ENCODE measurements at regions not wholly inside any gene's neighbourhood (a gene's known extent, or its start where the extent isn't known, plus 50 kb on each side); places are given as distances from the start of the nearest gene placed in this dataset.

DNA sequence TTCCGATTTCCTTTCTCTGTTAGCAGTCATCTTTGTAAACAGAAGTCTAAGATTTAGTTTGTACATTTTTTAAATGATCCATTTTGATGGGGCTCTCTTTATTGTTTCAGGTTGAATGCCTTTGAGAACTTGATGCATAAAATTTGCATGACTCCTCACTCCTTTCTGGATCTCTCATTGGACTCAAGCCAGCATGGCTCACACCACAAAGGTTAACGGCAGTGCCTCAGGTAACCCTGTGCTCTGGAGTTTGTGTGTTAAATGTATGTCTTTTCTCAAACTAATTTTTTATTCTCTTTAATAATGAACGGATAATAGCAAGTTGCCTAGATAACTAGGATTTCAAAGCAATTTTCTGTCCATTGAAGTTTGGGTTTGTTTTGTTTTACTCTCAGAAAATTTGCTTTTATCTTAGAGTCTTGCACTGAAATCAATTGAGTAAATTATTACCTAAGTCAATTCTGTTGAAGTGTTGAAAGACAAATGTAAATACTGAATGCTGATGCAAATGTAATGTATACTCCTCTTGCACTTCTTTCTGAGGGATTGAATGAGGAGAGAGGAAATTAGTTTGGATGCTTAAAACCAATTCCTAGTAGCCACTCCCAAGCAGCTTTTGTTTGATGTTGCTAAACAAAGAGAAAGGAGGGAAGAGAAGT lies 164.6 kb upstream of the DMRT1 start (continued):
- TF ChIP-seq PATZ1 (CRISPR knock-in tag; IDR thresholded peaks at IDR 0.05), result peak; percentile 35; the same call in 1 of the 2 replicates
- TF ChIP-seq ZNF547 (CRISPR knock-in tag; IDR thresholded peaks at IDR 0.05), result no peak
- peak; percentile 87 for TF ChIP-seq RERE (CRISPR knock-in tag; IDR thresholded peaks at IDR 0.05; ENCODE audit: low read depth)
- TF ChIP-seq ZNF782 (CRISPR knock-in tag; IDR thresholded peaks at IDR 0.05; ENCODE audit: borderline replicate concordance), result no peak
- TF ChIP-seq TCF7 (IDR thresholded peaks at IDR 0.05; ENCODE audit: low read depth), result peak; percentile 95
- no peak for TF ChIP-seq TCF7L2 (IDR thresholded peaks at IDR 0.05; ENCODE audit: low read depth, low read length)
- no peak for TF ChIP-seq ZNF576 (CRISPR knock-in tag; IDR thresholded peaks at IDR 0.05)
- no peak for TF ChIP-seq RFXANK (CRISPR knock-in tag; IDR thresholded peaks at IDR 0.05)
- TF ChIP-seq, protein P1, sequence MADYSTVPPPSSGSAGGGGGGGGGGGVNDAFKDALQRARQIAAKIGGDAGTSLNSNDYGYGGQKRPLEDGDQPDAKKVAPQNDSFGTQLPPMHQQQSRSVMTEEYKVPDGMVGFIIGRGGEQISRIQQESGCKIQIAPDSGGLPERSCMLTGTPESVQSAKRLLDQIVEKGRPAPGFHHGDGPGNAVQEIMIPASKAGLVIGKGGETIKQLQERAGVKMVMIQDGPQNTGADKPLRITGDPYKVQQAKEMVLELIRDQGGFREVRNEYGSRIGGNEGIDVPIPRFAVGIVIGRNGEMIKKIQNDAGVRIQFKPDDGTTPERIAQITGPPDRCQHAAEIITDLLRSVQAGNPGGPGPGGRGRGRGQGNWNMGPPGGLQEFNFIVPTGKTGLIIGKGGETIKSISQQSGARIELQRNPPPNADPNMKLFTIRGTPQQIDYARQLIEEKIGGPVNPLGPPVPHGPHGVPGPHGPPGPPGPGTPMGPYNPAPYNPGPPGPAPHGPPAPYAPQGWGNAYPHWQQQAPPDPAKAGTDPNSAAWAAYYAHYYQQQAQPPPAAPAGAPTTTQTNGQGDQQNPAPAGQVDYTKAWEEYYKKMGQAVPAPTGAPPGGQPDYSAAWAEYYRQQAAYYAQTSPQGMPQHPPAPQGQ (CRISPR knock-in tag; IDR thresholded peaks at IDR 0.05; ENCODE audit: borderline replicate concordance), result no peak
- no peak for TF ChIP-seq ZNF232 (CRISPR knock-in tag; IDR thresholded peaks at IDR 0.05; ENCODE audit: borderline replicate concordance)
- no peak for TF ChIP-seq ZNF34 (CRISPR knock-in tag; IDR thresholded peaks at IDR 0.05; ENCODE audit: borderline replicate concordance)
- no peak for TF ChIP-seq ZSCAN22 (CRISPR knock-in tag; IDR thresholded peaks at IDR 0.05)
- TF ChIP-seq, protein P2, sequence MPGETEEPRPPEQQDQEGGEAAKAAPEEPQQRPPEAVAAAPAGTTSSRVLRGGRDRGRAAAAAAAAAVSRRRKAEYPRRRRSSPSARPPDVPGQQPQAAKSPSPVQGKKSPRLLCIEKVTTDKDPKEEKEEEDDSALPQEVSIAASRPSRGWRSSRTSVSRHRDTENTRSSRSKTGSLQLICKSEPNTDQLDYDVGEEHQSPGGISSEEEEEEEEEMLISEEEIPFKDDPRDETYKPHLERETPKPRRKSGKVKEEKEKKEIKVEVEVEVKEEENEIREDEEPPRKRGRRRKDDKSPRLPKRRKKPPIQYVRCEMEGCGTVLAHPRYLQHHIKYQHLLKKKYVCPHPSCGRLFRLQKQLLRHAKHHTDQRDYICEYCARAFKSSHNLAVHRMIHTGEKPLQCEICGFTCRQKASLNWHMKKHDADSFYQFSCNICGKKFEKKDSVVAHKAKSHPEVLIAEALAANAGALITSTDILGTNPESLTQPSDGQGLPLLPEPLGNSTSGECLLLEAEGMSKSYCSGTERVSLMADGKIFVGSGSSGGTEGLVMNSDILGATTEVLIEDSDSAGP (CRISPR knock-in tag; IDR thresholded peaks at IDR 0.05; ENCODE audit: borderline replicate concordance), result no peak
- TF ChIP-seq, protein P3, sequence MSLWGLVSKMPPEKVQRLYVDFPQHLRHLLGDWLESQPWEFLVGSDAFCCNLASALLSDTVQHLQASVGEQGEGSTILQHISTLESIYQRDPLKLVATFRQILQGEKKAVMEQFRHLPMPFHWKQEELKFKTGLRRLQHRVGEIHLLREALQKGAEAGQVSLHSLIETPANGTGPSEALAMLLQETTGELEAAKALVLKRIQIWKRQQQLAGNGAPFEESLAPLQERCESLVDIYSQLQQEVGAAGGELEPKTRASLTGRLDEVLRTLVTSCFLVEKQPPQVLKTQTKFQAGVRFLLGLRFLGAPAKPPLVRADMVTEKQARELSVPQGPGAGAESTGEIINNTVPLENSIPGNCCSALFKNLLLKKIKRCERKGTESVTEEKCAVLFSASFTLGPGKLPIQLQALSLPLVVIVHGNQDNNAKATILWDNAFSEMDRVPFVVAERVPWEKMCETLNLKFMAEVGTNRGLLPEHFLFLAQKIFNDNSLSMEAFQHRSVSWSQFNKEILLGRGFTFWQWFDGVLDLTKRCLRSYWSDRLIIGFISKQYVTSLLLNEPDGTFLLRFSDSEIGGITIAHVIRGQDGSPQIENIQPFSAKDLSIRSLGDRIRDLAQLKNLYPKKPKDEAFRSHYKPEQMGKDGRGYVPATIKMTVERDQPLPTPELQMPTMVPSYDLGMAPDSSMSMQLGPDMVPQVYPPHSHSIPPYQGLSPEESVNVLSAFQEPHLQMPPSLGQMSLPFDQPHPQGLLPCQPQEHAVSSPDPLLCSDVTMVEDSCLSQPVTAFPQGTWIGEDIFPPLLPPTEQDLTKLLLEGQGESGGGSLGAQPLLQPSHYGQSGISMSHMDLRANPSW (CRISPR knock-in tag; IDR thresholded peaks at IDR 0.05; ENCODE audit: borderline replicate concordance), result no peak
- TF ChIP-seq RCOR2 (CRISPR knock-in tag; IDR thresholded peaks at IDR 0.05), result peak; percentile 75; the same call in 1 of the 2 replicates

Data from HepG2 (cell line).